ENCODE measurements at regions not wholly inside any gene's neighbourhood (a gene's known extent, or its start where the extent isn't known, plus 50 kb on each side); places are given as distances from the start of the nearest gene placed in this dataset.

DNA sequence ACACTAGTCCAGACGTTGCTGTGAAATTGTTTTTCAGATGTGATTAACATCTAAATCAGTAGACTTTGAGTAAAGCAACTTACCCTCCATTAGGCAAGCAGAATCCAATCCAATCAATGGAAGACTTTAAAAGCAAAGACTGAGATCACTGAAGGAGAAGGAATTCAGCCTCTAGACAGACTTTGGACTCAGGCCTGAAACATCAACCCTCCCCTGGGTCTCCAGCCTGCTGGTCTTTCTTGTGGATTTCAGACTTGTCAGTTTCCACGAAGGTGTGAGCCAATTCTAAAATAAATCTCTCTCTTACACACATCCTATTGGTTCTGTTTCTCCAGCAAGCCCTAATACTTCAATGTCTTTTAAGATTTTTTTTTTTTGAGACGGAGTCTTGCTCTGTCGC lies 50.0 kb upstream of the EDAR start:
- ChIA-PET POLR2A (no interaction called here), CTCF (ENCODE audit: low intra/inter-chr PET ratio) (no interaction called here)
- H3K4me2 ChIP-seq (ENCODE audit: insufficient read depth, low read length) = no peak overlapping the region
- H2AFZ ChIP-seq (ENCODE audit: low read depth, low read length) = no peak overlapping the region
- no peak overlapping the region for H3K9ac ChIP-seq (ENCODE audit: insufficient read depth in 1 of 2, low read depth in 2 of 2, low read length in 2 of 2)
- DNase-seq (ENCODE audit: extremely low read depth in 1 of 4, low spot score in 3 of 4) (no peak), ATAC-seq (no peak), FAIRE-seq (no peak)
- H3K9me3 ChIP-seq (replicated peaks; ENCODE audit: control insufficient read depth, insufficient read depth, low read depth, low read length) = no peaks in the 10 kb centered on the region
- in situ Hi-C loops (cut with MboI) (no loop called here), intact Hi-C loops (cut with micrococcal nuclease) (no loop called here)
- no peaks in the 10 kb centered on the region for H3K36me3 ChIP-seq (ENCODE audit: control insufficient read depth, insufficient read depth, low read length)
- H3K27ac ChIP-seq (ENCODE audit: extremely low read depth, low read depth, low read length) = no peak overlapping the region
- no peaks in the 10 kb centered on the region for H3K4me1 ChIP-seq (replicated peaks in 1 of 2; ENCODE audit: control insufficient read depth in 2 of 2, insufficient read depth in 2 of 2, low read length in 2 of 2)
- no peaks in the 10 kb centered on the region for H3K79me2 ChIP-seq (ENCODE audit: control insufficient read depth, insufficient read depth, low read length)
- no peaks in the 10 kb centered on the region for H4K20me1 ChIP-seq (replicated peaks; ENCODE audit: control insufficient read depth, insufficient read depth, low read length)
- peaks cover 0 to 4% of the 10 kb centered on the region in 2 experiments; a peak in 1 of 5 replicates for H3K27me3 ChIP-seq (ENCODE audit: control insufficient read depth in 2 of 2, insufficient read depth in 2 of 2, low read length in 2 of 2)
- no peaks in the 10 kb centered on the region for H3K9me1 ChIP-seq (ENCODE audit: control insufficient read depth, insufficient read depth, low read length)
- BruUV-seq (replicated peaks) = no TSS peak
- TF ChIP-seq POLR2B (IDR thresholded peaks at IDR 0.05; ENCODE audit: low read depth, partially characterized antibody) = no peak
- no peak for TF ChIP-seq TEAD2 (tag; IDR thresholded peaks at IDR 0.05)
- TF ChIP-seq HDAC3 (IDR thresholded peaks at IDR 0.05; ENCODE audit: borderline replicate concordance, partially characterized antibody) = no peak
- TF ChIP-seq USF1 (CRISPR knock-in tag; IDR thresholded peaks at IDR 0.05) = no peak
- no peak for TF ChIP-seq THAP7 (CRISPR knock-in tag; IDR thresholded peaks at IDR 0.05)
- no peak for TF ChIP-seq POLR3G (IDR thresholded peaks at IDR 0.05; ENCODE audit: extremely low read depth, insufficient read length, insufficient replicate concordance)
- TF ChIP-seq KLF1 (tag; IDR thresholded peaks at IDR 0.05) = no peak
- no peak for TF ChIP-seq MAFK (IDR thresholded peaks at IDR 0.05; ENCODE audit: low read length)
- TF ChIP-seq, protein P1, sequence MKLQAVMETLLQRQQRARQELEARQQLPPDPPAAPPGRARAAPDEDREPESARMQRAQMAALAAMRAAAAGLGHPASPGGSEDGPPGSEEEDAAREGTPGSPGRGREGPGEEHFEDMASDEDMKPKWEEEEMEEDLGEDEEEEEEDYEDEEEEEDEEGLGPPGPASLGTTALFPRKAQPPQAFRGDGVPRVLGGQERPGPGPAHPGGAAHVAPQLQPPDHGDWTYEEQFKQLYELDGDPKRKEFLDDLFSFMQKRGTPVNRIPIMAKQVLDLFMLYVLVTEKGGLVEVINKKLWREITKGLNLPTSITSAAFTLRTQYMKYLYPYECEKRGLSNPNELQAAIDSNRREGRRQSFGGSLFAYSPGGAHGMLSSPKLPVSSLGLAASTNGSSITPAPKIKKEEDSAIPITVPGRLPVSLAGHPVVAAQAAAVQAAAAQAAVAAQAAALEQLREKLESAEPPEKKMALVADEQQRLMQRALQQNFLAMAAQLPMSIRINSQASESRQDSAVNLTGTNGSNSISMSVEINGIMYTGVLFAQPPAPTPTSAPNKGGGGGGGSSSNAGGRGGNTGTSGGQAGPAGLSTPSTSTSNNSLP (IDR thresholded peaks at IDR 0.05; ENCODE audit: borderline replicate concordance, low read depth, low read length) = no peak
- no peak for TF ChIP-seq BCL6 (CRISPR knock-in tag; IDR thresholded peaks at IDR 0.05)
- no peak for TF ChIP-seq ZEB2 (IDR thresholded peaks at IDR 0.05)
- TF ChIP-seq ARID2 (IDR thresholded peaks at IDR 0.05) = no peak
- H3K4me3 ChIP-seq = no peak overlapping the region
- 8% methylated on average over 4 of the region's 4 CpGs for WGBS (ENCODE audit: insufficient coverage, low coverage, missing lambda C conversion rate)
